SK-N-SH treated with all-trans-retinoic acid at 6 μM for 48 hours (cell line): ENCODE measurements at regions not wholly inside any gene's neighbourhood (a gene's known extent, or its start where the extent isn't known, plus 50 kb on each side); places are given as distances from the start of the nearest gene placed in this dataset.

Experiments
- ARNTL ChIP-seq: fragments of 450-650 bp; formaldehyde crosslinking; IDR thresholded peaks from 2 replicates; pipeline ENCODE4 v1.5.0; 2020; ENCODE audit warnings: low read depth, mild to moderate bottlenecking, moderate library complexity, borderline replicate concordance
- BACH2 ChIP-seq: fragments of 250-450 bp; sonication (Bioruptor Pico); IDR thresholded peaks from 2 replicates; pipeline ENCODE4 v1.9.0; 2021; ENCODE audit warnings: mild to moderate bottlenecking, borderline replicate concordance
- CREB5 ChIP-seq: fragments of 250-450 bp; sonication (Bioruptor Pico); IDR thresholded peaks from 2 replicates; pipeline ENCODE4 v1.5.1; 2020; ENCODE audit warnings: low read depth, mild to moderate bottlenecking, moderate library complexity
- CSDC2 ChIP-seq: fragments of 250-450 bp; sonication (Bioruptor Pico); IDR thresholded peaks from 2 replicates; pipeline ENCODE4 v1.5.0; 2020; ENCODE audit warnings: mild to moderate bottlenecking, moderate library complexity
- POU6F1 ChIP-seq: fragments of 250-450 bp; sonication (Bioruptor Pico); IDR thresholded peaks from 2 replicates; pipeline ENCODE4 v1.8.0; 2021; ENCODE audit warnings: low read depth, mild to moderate bottlenecking, moderate library complexity, borderline replicate concordance
- RARB ChIP-seq: fragments of 250-450 bp; sonication (Bioruptor Pico); IDR thresholded peaks from 2 replicates; pipeline ENCODE4 v1.8.0; 2021; ENCODE audit warnings: mild to moderate bottlenecking, moderate library complexity
- TCF4 ChIP-seq: fragments of 250-450 bp; sonication (Bioruptor Pico); IDR thresholded peaks from 2 replicates; pipeline ENCODE4 v1.8.0; 2021; ENCODE audit warnings: mild to moderate bottlenecking, moderate library complexity, borderline replicate concordance
- ZFP3 ChIP-seq: fragments of 250-450 bp; sonication (Bioruptor Pico); IDR thresholded peaks from 2 replicates; pipeline ENCODE4 v1.5.0; 2020; ENCODE audit warnings: mild to moderate bottlenecking, moderate library complexity
- ZFP30 ChIP-seq: fragments of 450-650 bp; formaldehyde crosslinking; IDR thresholded peaks from 2 replicates; pipeline ENCODE4 v1.5.0; 2022; ENCODE audit warnings: mild to moderate bottlenecking, moderate library complexity
- ZNF565 ChIP-seq: fragments of 450-650 bp; formaldehyde crosslinking; conservative IDR thresholded peaks from 2 replicates; pipeline ENCODE4 v1.5.0; 2020; ENCODE audit warnings: low read depth, mild to moderate bottlenecking, moderate library complexity
- TF ChIP-seq, protein P1 (sequence below): fragments of 250-450 bp; sonication (Bioruptor Pico); IDR thresholded peaks from 2 replicates; pipeline ENCODE4 v1.5.1; 2021; ENCODE audit warnings: mild to moderate bottlenecking, moderate library complexity
- TF ChIP-seq, protein P2 (sequence below): fragments of 250-450 bp; sonication (Bioruptor Pico); IDR thresholded peaks from 2 replicates; pipeline ENCODE4 v1.8.0; 2020; ENCODE audit warnings: mild to moderate bottlenecking, moderate library complexity, borderline replicate concordance

DNA sequence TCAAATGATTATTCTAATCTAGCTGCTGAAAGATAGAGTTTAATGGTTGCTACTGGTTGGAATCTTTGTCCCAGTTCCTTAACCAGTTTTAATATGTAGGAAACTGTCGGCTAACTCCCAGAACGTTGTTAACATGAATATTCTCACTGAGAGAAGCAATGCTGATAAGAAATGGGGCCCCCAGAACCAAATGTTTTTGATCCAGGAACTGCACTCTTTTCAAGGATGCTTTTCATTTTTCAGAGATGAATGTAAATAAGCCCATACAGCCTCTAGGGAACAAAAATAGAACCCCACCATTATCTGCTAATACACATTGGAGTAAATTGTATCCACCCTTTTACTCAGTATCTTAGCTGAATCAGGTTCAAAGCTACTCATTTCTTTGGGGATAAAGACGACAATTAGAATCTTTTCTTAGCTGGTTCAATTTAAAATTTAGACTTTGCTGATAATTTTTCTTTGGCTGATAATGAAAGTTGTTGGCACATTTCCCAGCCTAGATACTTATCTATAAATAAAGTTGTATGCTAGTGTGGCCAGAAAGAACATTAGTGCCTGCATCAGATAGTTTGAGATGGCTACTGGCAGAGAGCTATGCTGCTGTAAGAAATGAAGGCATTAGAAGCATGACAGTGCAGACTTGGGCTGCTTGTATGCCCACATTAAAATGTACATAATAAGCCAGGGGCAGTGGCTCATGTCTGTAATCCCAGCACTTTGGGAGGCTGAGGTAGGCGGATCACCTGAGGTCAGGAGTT, 323.3 kb upstream of the PDGFD start:
- no peak for TF ChIP-seq RARB (CRISPR knock-in tag)
- TF ChIP-seq CREB5: no peak
- TF ChIP-seq, protein P1, sequence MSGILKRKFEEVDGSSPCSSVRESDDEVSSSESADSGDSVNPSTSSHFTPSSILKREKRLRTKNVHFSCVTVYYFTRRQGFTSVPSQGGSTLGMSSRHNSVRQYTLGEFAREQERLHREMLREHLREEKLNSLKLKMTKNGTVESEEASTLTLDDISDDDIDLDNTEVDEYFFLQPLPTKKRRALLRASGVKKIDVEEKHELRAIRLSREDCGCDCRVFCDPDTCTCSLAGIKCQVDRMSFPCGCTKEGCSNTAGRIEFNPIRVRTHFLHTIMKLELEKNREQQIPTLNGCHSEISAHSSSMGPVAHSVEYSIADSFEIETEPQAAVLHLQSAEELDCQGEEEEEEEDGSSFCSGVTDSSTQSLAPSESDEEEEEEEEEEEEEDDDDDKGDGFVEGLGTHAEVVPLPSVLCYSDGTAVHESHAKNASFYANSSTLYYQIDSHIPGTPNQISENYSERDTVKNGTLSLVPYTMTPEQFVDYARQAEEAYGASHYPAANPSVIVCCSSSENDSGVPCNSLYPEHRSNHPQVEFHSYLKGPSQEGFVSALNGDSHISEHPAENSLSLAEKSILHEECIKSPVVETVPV: no peak
- TF ChIP-seq CSDC2 (CRISPR knock-in tag): no peak
- no peak for TF ChIP-seq BACH2 (CRISPR knock-in tag)
- no peak for TF ChIP-seq ZFP30 (CRISPR knock-in tag)
- TF ChIP-seq, protein P2, sequence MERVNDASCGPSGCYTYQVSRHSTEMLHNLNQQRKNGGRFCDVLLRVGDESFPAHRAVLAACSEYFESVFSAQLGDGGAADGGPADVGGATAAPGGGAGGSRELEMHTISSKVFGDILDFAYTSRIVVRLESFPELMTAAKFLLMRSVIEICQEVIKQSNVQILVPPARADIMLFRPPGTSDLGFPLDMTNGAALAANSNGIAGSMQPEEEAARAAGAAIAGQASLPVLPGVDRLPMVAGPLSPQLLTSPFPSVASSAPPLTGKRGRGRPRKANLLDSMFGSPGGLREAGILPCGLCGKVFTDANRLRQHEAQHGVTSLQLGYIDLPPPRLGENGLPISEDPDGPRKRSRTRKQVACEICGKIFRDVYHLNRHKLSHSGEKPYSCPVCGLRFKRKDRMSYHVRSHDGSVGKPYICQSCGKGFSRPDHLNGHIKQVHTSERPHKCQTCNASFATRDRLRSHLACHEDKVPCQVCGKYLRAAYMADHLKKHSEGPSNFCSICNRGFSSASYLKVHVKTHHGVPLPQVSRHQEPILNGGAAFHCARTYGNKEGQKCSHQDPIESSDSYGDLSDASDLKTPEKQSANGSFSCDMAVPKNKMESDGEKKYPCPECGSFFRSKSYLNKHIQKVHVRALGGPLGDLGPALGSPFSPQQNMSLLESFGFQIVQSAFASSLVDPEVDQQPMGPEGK: no peak
- no peak for TF ChIP-seq ZNF565 (CRISPR knock-in tag)
- TF ChIP-seq TCF4 (CRISPR knock-in tag): peak; percentile 70
- TF ChIP-seq ARNTL (CRISPR knock-in tag): no peak
- no peak for TF ChIP-seq ZFP3
- TF ChIP-seq POU6F1 (CRISPR knock-in tag): no peak
